ENCODE measurements at regions not wholly inside any gene's neighbourhood (a gene's known extent, or its start where the extent isn't known, plus 50 kb on each side); places are given as distances from the start of the nearest gene placed in this dataset.

DNA sequence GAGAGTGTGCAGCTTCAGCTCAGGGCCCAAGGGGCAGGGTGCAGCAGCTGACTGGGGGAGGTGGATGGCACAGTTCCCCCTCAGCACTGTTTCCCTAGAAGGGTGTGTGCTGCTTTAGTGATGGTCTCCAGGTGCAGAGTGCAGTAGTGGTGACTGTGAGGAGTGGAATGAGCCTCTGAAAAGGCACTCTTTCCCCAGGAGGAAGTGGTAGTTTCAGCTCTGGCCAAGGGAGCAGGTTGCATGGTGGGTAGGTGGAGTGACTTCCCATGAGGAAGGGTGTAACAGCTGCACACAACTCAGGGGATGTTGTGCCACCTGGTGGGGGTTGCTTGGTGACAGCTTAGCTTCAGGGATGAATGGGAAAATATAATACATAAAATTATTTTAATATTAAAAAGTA, 251.5 kb upstream of the NXPH2 start:
- no peak for DNase-seq (ENCODE audit: low spot score)

GRCh38 chr2:139020287-139020686, 240.1 kb upstream of the NXPH2 start:
- DNase-seq (ENCODE audit: low spot score), result no peak

DNA sequence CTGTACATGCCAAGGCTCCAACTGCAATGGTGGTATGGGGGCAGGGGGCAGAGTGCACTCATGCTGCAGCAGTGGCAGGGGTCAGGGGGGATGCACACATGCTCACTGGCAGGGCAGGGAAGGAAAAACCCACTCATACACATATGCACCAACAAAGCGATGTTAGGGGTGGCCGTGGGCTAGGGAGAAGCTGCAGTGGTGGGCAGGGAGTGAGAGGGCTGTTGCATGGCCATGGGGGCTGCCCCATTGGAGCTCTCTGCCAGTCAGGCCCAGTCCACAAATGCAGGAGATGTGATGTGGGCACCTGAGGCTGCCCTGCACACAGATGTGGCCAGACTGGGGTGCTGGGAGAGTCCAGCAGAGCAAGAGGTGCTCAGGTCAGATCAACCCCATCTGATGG, 238.1 kb upstream of the NXPH2 start:
- DNase-seq (ENCODE audit: low spot score), result no peak

DNA sequence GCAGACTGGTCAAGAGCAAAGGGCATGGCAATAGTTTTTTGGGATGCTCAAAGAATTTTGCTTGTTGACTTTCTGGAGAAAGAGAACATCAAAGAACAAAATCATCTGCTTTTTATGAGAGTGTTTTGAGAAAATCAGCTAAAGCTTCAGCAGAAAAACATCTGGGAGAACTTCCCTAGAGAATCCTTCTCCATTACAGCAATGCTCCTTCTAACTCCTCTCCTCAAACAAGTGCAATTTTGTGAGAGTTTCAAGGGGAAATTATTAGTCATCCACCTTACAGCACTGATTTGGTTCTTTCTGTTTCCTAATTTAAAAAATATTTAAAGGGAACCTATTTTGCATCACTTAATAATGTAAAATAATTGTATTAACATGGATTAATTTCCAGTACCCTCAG, 226.9 kb upstream of the NXPH2 start:
- no peak for DNase-seq (ENCODE audit: low spot score)

DNA sequence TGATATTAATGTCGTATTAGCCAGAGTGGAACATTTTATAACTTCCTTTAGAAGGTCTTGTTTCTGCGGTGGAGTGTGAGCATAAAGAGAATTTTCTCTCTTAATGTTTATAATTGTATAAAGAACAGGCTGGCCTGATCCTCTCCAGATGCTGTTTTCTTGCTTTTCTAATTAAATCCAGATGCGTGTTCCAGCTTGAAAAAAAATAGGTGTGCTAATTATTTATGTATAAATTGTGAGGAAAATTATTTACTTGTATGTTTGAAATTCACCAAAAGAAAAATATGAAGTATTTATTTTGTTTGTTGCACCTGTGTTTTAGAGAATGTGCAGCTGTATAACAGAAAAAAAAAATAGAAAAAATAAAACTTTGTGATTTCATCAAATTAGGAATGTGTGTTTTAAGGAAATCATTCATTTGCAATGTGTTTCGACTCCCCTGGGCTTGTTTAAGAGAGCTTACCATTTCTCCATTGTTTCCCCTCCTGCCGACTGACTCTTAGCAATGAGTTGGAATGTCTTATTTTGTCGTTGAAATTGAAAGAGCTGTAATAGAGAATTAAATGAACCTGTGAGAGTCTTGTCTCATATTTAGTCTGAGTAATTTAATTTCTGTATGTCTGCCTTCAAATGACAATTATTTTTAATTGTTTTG, 220.1 kb upstream of the NXPH2 start:
- DNase-seq (ENCODE audit: low spot score), result no peak

GRCh38 chr2:138997856-138998517, 217.8 kb upstream of the NXPH2 start:
- no peak for DNase-seq (ENCODE audit: low spot score)

DNA sequence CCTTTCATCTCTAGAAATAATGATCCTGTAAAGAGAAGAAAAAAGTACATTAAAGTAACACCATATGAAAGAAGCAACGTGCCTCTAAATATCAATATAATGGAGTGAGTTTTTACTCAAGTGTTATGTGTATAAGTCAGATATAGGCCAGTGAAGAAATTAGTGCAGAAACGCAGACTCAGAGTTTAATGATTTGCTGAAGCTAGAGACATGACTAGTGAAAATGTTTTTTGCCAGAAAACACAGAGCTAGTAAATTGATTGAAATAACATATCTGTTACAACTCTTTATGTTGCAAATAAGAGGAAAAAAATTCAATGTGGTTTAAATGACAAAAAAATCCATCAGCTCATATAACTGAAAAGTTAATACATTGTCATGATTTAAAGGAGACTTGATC, 217.2 kb upstream of the NXPH2 start:
- no peak for DNase-seq (ENCODE audit: low spot score)

GRCh38 chr2:138994502-138994901, 214.3 kb upstream of the NXPH2 start:
- DNase-seq (ENCODE audit: low spot score), result no peak

DNA sequence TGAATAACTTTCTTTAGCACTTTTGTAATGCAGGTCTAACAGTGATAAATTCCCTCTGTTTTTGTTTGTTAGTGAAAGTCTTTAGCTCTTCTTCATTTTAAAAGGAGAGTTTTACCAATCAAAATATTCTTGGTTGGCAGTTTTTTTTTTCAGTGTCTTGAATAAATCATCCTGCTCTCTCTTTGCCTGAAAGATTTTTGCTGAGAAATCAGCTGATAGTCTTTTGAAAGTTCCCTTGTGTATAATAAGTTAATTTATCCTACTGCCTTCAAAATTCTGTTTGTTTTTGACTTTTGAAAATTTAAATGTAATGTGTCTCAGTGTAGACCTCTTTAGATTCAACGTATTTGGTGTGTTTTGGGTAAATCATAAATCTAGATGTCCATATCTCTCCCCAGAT, 205.7 kb upstream of the NXPH2 start:
- no peak for DNase-seq (ENCODE audit: low spot score)

GRCh38 chr2:138979131-138979785, 199.1 kb upstream of the NXPH2 start:
- no peak for DNase-seq (ENCODE audit: low spot score)

- DNase-seq (ENCODE audit: low spot score), result no peak
Measured at GRCh38 chr2:138974651-138975050, 194.5 kb upstream of the NXPH2 start.

DNA sequence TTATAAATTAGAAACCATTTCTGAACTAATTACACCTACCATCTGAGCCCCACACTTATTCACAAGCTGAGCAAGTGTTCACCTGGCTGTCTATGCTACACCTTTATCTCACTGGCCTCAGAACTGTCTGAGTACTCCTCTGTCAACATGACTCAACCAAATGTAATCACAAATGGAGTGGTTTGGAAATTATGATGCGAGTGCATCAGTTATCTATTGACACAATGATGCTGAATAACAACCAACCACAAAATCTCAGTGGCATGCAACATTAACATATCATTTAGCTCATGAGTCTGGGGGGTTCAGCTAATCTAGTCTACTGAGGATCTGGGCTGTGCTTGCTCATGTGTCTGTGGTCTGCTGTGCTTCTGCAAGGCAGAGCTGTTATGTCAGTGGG, 184.2 kb upstream of the NXPH2 start:
- DNase-seq (ENCODE audit: low spot score), result no peak

DNA sequence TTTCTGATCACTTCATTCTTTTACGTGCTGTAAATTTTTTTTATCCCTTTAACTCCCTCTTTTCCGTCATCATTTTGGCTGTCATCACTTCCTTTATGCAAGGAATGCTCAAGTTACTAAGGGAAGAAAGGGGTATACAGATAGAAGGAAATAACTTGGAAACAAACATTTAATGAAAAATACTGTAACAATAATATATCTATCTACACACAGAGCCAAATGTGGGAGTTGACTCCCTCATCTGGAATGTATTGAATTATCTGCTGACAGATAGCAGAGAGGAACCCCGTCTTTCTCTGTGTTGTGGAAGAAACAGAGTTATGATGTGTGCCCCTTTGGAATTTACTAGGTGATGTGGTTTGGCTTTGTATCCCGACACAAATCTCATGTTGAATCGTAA, 182.5 kb upstream of the NXPH2 start:
- DNase-seq (ENCODE audit: low spot score), result no peak

DNA sequence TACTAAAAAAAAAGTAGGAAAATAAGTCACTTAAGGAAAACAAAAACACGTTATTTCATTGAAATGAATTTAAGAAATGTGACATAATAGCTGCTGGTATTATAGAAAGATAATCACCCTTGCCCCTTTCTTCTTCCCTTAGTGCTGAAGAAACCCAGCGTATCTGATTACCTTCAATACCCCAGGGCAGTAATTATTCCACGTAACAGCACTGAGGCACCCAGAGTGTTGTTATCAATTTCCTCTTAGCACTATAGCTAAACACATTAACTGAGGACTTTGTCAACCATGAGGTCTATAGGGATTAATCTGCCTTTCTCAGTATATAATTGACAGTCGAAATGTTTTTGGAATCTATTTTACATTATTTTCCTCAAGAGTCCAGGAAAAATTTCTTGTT, 180.0 kb upstream of the NXPH2 start:
- DNase-seq (ENCODE audit: low spot score), result no peak

GRCh38 chr2:138959031-138959430, 178.8 kb upstream of the NXPH2 start:
- DNase-seq (ENCODE audit: low spot score), result no peak

- no peak for DNase-seq (ENCODE audit: low spot score)
Measured at GRCh38 chr2:138956116-138956515, 175.9 kb upstream of the NXPH2 start.

DNA sequence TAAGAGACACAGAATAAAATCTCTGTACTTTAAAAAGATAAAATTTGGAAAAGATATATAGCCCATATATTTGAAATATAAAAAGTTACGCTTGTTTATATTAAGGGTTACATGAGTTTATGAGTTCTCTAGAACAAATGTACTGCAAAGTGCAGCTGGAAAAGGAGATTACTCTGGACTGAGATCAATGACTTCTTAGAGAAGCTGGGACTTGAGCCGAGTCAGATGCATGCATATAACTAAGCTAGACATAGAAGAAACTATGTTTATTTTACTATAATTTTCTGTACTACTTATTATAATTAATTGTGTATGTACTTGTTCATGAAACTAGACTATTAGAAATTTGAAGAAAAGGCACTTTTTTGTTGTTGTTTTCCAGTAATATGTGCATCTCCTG, 170.3 kb upstream of the NXPH2 start:
- no peak for DNase-seq (ENCODE audit: low spot score)

- no peak for DNase-seq (ENCODE audit: low spot score)
Measured at GRCh38 chr2:138949517-138949916, 169.3 kb upstream of the NXPH2 start.

DNA sequence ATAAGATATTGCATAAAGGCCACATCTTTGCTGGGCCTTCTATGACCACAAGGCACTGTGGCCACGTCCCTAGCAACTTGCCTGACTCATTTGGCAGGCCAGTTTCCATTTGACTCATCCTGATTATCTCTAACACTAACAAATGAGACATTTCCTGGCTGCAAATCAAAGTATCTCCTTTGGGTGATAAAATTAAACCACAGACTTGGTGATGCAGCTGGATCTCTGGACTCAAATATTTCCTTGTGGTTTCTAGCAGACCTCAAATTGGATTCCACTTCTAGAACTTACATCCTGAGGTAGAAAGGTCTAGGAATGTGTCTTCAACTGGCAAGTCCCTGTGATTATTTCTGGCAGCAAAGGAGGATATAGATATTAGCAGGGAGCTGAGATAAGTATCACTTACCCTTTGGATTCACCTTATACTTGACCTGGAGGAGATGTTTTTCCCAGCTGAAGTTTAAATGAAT, 167.9 kb upstream of the NXPH2 start:
- peak; percentile 7 for DNase-seq (ENCODE audit: low spot score)

- no peak for DNase-seq (ENCODE audit: low spot score)
Measured at GRCh38 chr2:138943470-138943869, 163.3 kb upstream of the NXPH2 start.

- no peak for DNase-seq (ENCODE audit: low spot score)
Measured at GRCh38 chr2:138942466-138942865, 162.3 kb upstream of the NXPH2 start.

GRCh38 chr2:138931284-138932256, 151.4 kb upstream of the NXPH2 start:
- DNase-seq (ENCODE audit: low spot score), result no peak
